Stimulated activated CD4-positive, alpha-beta T cell treated with anti-CD3 and anti-CD28 coated beads, Interleukin-1b, Interleukin-23, amount 100 ng/mL, for 4 hours (primary cell): ENCODE measurements at regions not wholly inside any gene's neighbourhood (a gene's known extent, or its start where the extent isn't known, plus 50 kb on each side); places are given as distances from the start of the nearest gene placed in this dataset.
A peak's percentile ranks its signal among the peaks of the same experiment; 100 is the strongest.

ENCODE experiments used
- DNase-seq, 2 donors: peaks; one replicate each; pipeline ENCODE4 v3.0.0-alpha.2; 2020; ENCODE audit warnings: low read depth in 2 of 2

GRCh38 chr6:44705596-44705995 lies 318.1 kb downstream of the CDC5L start:
- DNase-seq: no peak

DNA sequence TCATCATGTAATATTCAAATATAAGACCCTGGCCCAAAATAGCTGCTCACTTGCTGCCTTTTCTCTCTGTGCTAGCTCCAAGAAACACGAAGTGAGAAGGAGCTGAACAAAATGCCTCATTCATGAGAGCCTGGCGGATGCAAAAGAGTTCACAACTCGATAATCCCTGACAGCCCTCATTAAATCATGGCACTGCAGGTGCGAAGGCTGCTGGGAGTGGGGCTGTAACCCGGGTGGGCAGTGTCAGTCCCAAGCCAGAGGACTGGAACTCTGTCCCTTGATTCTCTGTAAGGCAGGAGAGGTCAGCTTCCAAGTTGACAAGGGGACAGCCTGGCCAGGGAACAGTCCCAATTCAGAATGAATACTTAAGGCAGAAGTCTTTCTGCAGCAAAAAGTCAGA lies 318.5 kb downstream of the CDC5L start:
- DNase-seq: no peak

- DNase-seq: no peak
Measured at GRCh38 chr6:44708208-44708607, 320.7 kb downstream of the CDC5L start.

- no peak for DNase-seq
Measured at GRCh38 chr6:44712353-44713111, 325.0 kb downstream of the CDC5L start.

GRCh38 chr6:44715188-44715587 lies 327.7 kb downstream of the CDC5L start:
- no peak for DNase-seq

DNA sequence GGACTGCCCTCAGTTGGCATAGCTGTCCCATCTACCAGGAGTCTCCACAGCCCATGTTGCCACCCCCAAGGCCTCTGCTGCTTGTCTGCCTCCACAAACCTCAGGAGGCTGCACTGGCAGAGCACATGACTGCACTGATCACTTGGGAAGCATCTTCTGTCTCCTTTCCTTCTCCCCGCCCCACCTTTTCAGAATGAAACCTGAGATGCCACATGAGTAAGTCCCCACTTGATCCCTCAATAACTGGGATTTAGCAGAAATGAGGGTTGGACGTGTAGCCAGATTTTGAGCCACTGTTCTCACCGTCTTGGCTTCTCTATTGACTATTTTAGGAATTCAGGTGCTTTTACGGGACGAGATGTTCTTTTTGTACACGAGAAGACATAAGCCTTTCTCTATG lies 328.4 kb downstream of the CDC5L start:
- no peak for DNase-seq

DNA sequence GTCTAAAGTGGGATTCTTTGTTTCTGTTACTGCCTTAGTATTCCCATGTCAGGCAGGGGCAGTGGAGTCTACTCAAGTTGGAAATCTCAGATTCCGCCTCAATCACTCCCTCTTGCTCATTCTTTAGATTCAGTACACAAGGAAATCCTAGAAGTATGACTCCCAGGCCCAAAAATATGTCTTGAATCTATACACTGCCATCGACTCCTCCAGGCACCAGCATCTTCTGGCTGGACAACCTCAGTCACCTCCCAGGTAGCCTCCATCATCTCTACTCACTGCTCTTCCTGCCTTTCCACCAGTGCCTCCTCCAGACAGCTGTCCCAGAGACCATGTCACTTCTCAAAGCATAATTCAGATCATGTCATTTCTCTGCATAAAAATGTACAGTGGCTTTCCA lies 329.9 kb downstream of the CDC5L start:
- DNase-seq: no peak

- DNase-seq: no peak
Measured at GRCh38 chr6:44721954-44722578, 334.6 kb downstream of the CDC5L start.

GRCh38 chr6:44722736-44723135 lies 335.2 kb downstream of the CDC5L start:
- no peak for DNase-seq

DNA sequence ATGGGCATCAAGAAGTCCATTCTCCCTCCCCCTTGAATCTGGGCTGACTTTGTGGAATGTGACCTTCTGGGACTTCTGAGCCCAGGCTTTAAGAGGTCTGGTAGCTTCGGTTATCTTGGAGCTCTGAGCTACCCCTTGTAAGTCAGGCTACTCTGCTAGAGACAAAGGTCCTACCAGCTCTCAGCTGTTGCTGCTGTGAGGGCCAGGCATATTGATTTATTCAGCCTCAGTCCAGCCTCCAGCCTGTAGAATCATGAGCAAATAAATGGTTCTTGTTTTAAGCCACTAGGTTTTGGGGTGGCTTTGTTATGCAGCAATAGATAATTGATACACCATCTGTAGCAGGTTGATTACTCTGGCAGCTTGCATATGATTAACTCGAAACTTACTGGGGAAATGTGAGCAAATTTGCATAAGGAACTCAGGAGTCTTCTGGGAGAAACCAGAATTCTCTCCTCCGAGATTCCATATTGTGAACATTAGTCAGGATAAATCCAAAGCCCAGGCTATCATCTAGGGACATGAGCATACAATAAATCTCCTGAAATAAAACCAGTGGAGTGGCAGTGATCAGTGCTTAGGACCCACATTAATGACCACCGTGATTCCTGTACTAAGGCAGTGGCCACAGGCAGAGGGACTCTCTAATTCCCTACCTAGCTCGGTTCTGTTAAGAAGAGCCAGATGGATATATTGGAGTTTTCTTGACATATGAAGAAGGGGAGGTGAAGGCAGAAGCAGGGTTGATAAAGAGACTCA lies 336.1 kb downstream of the CDC5L start:
- no peak for DNase-seq

GRCh38 chr6:44725070-44725469 lies 337.6 kb downstream of the CDC5L start:
- DNase-seq: no peak

DNA sequence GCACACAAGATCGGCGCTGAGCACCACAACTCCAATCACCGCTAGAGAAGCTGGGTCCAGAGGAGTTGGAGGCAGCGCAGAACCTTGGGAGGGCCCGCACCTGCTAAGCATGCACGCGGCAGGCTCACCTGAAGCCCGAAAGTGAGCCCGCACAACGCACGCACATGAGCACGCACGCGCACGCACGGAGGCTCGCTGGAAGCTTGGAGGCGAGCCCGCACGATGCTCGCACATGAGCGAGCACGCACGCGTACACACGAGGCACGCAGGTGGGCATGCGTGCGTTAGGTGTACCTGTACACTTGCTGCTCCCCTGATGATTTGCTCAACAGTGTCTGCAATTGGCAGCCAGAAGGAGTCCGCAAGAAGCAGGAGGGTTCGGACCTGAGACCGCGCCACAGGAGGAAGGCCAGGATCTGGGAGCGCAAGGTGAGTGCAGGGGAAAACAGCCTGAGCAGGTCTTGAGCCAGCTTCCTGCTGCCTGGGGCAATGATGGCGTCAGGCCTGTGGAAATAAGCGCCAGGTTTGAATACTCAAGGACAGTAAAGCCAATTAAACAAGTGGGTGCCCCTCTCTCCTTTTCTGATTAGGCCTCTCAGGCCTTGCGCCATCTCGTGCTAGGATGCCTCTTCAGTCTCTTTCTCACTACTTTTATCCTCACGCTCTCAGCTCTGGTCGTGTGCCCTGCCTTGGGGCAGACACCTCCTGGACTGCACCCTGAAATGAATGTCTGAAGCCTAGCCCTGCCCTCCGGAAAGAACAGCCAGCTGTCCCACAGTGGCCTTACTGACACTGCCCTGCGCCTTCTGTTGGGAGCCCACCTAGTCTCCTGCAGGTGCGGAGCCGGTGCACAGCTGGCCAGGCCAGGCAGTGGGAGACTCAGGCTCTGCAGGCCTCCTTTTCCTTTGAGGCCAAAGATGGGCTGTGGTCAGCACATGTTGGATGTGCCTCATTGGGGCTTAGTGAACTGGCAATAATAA lies 340.4 kb downstream of the CDC5L start:
- no peak for DNase-seq

GRCh38 chr6:44730771-44731391 lies 343.4 kb downstream of the CDC5L start:
- no peak for DNase-seq

DNA sequence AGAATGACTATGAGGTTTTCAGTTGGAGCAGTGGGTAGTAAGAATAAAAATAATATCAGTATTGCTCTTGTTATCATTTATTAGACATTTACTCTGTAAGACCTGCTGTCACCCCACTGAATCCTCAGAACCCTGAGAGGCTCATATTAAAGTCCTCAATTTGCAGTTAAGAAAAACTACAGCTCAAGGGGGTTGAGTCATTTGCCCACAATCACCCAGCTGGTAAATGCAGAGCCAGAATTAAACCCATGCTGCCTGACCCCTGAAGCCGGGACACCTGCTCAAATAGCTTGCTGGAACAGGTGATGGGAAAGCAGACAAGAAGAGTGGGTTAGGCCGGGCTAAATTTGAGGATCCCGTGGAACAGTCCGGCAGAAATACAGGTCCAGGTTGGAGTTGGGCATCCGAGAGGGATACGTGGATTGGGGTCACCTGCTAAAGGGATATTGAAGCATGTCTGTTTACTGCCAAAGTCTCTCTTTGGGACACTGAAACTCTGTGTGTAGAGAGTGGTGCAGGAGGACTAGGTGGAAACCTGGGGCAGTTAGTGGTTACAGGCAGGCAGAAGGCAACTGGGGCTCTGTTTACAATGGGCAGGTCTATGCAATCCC lies 344.1 kb downstream of the CDC5L start:
- DNase-seq: no peak

- DNase-seq: no peak
Measured at GRCh38 chr6:44732243-44732642, 344.7 kb downstream of the CDC5L start.

- DNase-seq: no peak
Measured at GRCh38 chr6:44733126-44733525, 345.6 kb downstream of the CDC5L start.

- DNase-seq: no peak
Measured at GRCh38 chr6:44733868-44734267, 346.4 kb downstream of the CDC5L start.

DNA sequence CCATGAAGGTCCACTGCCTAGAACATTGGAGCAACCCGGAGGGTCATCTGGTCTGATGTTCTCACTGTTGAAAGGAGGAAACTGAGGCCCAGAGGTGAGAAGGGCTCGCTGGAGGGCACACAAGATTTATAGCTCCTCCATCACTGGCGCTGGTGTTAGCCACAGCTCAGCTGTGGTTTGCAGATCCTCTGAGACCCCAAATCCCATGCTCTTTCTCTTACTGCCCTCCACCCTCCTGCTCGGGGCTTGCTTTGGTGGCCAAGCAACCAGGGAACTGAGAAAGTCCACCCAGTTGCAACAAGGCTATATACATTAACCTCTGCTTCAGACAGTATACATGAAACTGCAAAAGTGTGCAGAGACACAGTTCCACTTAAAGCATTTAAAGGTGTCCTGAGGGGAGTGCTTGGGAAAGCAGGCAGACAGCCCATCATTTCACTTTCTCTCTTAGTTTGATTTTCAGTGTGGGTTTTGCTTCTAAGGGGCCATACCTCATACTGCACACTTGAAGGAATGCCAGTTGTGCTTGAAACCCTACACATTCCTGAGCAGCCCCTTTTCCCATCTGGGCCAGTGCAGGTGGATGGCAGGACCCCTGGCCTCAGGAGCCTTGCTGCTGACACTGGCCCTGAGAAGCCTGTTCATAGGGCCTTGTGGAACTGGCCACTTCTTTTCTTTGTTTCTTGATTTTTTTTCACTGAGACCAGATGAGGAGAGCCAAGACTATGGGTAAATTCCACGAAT lies 347.6 kb downstream of the CDC5L start:
- DNase-seq: no peak

GRCh38 chr6:44735630-44735963 lies 348.1 kb downstream of the CDC5L start:
- DNase-seq: peak in 1 of 2 donors; percentile 1

DNA sequence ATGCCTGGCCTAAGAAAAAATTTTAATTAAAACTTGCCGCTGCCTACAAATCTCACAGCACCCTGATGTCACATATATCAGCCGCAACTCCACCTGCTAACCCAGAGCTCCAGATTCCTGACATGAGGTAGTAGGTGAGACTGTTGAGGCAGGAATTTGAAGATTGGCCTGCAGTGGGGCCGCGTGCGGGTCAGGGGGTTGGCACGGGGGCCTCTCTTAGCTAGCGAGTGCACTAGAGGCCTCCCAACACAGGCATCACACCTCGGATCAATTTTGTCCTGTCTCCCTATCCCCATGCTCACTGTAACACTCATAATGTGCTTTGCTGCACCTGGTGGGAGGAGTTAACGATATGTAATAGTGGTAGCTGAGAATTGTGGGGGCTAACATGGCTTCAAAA lies 349.8 kb downstream of the CDC5L start:
- no peak for DNase-seq
